Activated naive CD4-positive, alpha-beta T cell treated with anti-CD3 and anti-CD28 coated beads, Interleukin-2, amount 50 U/mL, for 72 hours (primary cell): ENCODE measurements at regions not wholly inside any gene's neighbourhood (a gene's known extent, or its start where the extent isn't known, plus 50 kb on each side); places are given as distances from the start of the nearest gene placed in this dataset.
"Not testable (repeated sequence)": the region's sequence is repeated elsewhere in the genome, so short reads cannot be mapped to it uniquely, and the experiment has no call there.

Experiments used
- ATAC-seq, 2 donors: fragments of 150-1000 bp; cut with Tn5 transposase; 2 replicates each; pipeline ENCODE4 v1.10.0; 2021; ENCODE audit warnings: mild to moderate bottlenecking in 2 of 2, moderate library complexity in 2 of 2
- DNase-seq, 2 donors: peaks; one replicate each; pipeline ENCODE4 v3.0.0; 2021 to 2022; ENCODE audit warnings: low spot score in 2 of 2
- H3K27ac Mint-ChIP-seq, 2 donors: one replicate each; pipeline ENCODE4 v1.8.0; 2022; ENCODE audit warnings: mild to moderate bottlenecking in 2 of 2, mixed read lengths in 2 of 2
- H3K36me3 Mint-ChIP-seq, 2 donors: one replicate each; pipeline ENCODE4 v1.8.0; 2022; ENCODE audit warnings: mixed read lengths in 2 of 2
- H3K9me3 Mint-ChIP-seq, 2 donors: one replicate each; pipeline ENCODE4 v1.8.0; 2022; ENCODE audit warnings: mixed read lengths in 2 of 2

DNA sequence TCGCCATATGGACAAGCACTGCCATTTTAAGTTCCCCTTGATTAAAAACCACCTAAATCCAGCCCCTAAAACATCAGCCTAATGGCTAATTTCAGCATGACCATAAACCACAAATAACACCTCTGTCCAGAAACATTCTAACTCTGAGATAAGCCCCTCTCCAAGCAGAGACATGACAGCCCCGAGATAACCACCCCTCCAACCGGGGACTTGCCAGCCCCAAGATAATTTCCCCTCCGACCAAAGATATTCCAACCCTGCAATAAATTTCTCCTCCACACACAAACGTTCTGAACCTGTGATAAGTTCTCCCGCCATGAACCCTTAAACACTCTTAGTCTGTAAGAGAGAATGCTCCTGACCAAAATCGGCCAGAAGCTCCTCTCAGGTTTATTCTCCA is 586.8 kb downstream of the EDEM1 start:
- Mint-ChIP-seq H3K36me3 (no peaks in the 10 kb centered on the region), H3K27ac (no peak overlapping the region), H3K9me3 (peaks cover 0 to 7% of the 10 kb centered on the region in 2 donors)
- no peak for ATAC-seq
- DNase-seq = no peak

DNA sequence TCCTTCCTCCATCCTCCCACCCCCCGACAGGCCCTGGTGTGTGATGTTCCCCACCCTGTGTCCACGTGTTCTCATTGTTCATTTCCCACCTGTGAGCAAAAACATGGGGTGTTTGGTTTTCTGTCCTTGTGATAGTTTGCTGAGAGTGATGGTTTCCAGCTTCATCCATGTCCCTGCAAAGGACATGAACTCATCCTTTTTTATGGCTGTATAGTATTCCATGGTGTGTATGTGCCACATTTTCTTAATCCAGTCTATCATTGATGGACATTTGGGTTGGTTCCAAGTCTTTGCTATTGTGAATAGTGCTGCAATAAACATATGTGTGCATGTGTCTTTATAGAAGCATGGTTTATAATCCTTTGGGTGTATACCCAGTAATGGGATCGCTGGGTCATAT is 587.6 kb downstream of the EDEM1 start:
- not testable (repeated sequence) for H3K9me3 Mint-ChIP-seq, H3K36me3 Mint-ChIP-seq

DNA sequence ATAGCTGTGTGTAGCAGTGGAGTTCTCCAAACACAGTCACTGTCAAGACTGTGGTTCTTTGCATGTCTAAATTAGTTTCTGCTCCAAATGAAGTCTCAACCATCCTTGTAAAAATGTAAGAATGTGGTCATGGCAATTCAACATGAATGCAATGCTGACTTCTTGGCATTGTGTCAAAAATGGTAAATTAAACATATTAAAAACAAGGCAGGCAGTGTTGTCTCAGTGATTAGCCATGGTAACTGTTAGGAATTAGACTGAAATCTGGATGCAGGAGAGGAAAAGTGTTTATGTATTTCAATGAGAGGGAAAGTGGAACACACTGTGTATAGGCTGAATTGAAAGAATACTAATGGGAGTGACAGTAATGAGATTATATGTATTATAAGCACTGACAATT is 597.2 kb downstream of the EDEM1 start:
- no peaks in the 10 kb centered on the region for H3K36me3 Mint-ChIP-seq
- no peak overlapping the region for H3K27ac Mint-ChIP-seq
- DNase-seq (no peak), ATAC-seq (no peak)
- H3K9me3 Mint-ChIP-seq = peaks cover 0 to 4% of the 10 kb centered on the region in 2 donors

More for the DNA sequence above, 587.6 kb downstream of the EDEM1 start:
- not testable (repeated sequence) for H3K27ac Mint-ChIP-seq, DNase-seq, ATAC-seq

DNA sequence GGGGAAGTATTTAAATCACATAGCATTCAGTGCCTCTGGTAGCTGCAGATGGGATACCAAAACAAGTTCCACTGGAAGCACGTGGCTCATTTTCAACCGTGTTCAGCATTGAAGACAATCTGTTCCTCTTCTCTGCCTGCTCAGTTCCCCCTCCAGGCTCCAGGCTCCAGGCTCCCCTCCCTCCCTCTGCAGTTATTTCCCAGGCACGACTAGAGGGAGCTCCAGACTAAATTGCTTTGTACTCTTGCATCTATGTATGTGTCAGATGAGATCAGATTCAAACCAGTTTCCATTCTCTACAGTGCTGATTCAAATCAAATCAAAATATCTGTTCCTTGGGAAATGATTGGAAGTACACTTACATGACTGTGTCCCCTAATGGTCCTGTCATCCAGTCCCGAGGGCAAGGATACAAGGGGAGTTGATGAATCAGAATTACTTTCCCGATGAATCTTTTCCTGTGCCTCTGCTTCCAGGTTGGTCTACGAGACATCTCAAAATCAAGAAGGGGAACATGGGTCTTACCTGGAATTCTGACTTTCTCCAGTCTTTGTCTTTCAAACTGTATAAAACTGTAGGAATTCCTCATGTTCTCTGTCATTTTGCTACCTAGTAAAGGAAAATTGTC is 600.5 kb downstream of the EDEM1 start:
- ATAC-seq (no peak), DNase-seq (no peak)
- Mint-ChIP-seq H3K36me3 (no peaks in the 10 kb centered on the region), H3K27ac (no peak overlapping the region), H3K9me3 (peaks cover 0 to 3% of the 10 kb centered on the region in 2 donors)

DNA sequence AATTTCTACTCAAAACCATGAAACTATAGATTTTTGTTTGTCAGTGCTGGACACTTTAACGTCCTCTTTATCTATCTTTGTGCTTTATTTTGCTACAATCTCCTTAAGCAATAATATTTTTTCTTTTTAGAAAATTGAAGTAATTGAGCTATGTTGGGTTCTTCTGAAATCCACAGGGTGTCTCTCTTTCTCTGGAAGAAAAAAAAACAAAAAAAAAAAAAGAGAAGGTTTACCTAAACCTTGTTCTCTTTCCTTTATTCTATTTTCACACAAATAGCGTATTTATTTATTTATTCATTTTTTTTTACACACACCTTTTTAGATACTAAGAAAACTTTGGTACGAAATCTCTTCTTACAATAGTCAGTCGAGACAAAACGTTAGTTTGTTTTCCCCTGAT is 601.0 kb downstream of the EDEM1 start:
- Mint-ChIP-seq H3K36me3 (no peaks in the 10 kb centered on the region), H3K9me3 (no peaks in the 10 kb centered on the region), H3K27ac (no peak overlapping the region)
- DNase-seq (no peak), ATAC-seq (no peak)

DNA sequence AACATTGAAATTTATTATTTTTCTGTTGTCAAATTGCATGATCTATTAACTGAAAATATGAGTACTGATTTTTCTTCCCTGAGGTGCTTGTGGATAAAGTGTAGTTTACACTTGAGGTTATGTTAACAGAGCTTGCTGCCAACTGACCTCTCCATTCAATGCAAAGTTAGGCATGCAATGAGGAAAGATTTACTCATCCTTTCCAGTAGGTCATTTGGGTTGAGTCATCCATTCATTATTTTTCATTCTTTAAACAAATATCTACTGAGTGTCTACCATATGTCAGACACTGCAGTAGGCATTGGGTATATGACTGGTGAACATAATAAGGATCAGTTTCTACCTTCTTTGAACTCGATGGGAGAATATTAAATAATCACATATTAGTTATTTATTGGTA is 604.1 kb downstream of the EDEM1 start:
- H3K27ac Mint-ChIP-seq = no peak overlapping the region
- DNase-seq (no peak), ATAC-seq (no peak)
- H3K36me3 Mint-ChIP-seq = no peaks in the 10 kb centered on the region
- no peaks in the 10 kb centered on the region for H3K9me3 Mint-ChIP-seq

DNA sequence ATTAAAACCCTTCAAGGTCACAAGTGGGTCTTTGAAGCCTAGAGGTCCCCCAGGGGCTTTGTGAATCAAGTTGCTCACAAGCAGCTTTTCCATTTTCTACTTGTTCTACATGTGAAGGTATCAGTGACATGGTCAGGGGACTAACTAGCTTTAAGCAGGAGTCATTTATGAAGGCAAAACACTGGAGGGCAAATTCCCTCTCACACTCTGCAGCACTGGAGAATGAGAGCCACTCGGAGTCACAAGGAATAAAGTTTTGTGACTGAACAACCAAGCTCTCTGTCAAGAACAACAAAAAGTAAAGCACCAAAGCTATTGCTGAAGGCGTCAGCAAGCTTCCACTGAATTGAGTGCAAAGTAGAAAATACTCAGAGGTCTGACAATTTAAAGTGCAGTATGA is 609.0 kb downstream of the EDEM1 start:
- Mint-ChIP-seq H3K27ac (no peak overlapping the region), H3K9me3 (no peaks in the 10 kb centered on the region), H3K36me3 (no peaks in the 10 kb centered on the region)
- DNase-seq (no peak), ATAC-seq (no peak)

DNA sequence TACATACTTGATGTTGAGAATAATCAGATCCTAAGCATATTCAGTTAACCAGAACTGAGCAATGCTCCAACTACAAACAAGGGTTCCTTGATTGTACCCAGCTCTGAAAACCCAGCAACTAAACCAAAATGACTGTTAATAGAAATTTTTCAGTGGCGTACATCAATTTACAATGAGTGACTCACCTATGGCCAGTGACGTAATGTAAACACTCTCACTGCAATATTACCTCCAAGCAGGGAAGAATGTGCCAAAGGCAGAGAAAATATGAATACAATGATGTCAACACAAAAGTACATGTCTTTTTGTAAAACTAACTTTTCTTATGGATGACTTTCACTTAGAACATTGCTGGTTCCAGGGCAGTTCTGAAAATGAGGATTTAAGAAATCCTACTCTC is 611.3 kb downstream of the EDEM1 start:
- DNase-seq (no peak), ATAC-seq (no peak)
- H3K36me3 Mint-ChIP-seq = no peaks in the 10 kb centered on the region
- H3K27ac Mint-ChIP-seq = no peak overlapping the region
- H3K9me3 Mint-ChIP-seq = no peaks in the 10 kb centered on the region

DNA sequence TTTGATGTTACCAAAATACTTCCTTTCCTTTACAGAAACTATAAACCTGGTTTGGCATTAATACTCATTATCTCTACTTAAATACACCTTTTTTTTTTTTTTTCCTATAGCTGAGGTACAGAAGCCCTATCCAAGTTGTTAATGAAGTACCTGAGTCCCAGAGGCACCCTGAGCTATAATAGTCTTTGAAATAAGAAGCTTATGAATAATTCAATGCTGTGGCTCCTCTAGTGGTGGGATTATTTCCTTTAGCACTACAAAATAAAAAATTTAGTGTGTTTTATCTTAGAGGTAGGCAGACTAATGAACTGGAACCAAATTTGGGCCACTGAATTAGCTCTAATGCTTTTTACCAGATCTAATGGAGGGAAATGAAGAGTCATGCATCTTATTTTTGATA is 611.9 kb downstream of the EDEM1 start:
- DNase-seq (no peak), ATAC-seq (no peak)
- Mint-ChIP-seq H3K9me3 (no peaks in the 10 kb centered on the region), H3K36me3 (no peaks in the 10 kb centered on the region), H3K27ac (no peak overlapping the region)

DNA sequence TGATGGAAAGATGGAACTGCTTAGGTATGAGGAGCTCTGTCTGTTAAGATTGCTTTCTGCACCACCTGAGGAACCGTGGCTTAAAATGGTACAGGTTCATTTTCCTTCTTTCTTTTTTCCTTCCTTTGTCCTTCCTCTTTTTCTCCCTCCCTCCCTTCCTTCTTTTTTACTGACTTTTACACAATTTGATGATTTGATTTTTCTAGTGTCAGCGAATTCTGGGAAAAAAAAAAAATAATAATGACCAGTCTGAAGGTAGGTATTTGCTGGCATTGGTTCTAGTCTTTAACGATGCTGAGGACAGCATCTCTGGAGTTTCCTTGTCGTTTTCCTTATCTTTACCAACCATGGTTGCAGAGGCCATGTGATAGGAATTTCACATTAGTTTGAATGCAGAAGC is 613.5 kb downstream of the EDEM1 start:
- no peaks in the 10 kb centered on the region for H3K36me3 Mint-ChIP-seq
- no peak for ATAC-seq

DNA sequence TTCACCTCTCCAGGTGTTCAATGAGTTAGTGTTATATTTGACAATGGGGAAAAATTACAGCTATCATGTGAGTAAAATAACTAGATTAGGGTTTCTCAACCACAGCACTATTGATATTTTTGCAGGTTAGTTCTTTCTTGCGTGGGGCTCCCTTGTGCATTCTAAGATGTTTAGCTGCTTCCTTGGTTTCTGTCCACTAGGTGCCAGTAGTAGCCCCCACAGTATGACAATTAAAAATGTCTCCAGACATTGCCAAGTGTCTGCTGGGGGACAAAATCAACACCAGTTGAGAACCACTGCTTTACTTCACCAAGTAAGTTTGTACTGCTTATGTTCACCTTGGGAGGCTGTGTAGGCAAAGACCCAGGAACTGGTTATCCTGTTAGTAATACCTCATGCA is 618.7 kb downstream of the EDEM1 start:
- Mint-ChIP-seq H3K9me3 (no peaks in the 10 kb centered on the region), H3K36me3 (no peaks in the 10 kb centered on the region), H3K27ac (no peak overlapping the region)
- no peak for ATAC-seq
- DNase-seq = no peak

More for the DNA sequence above, 613.5 kb downstream of the EDEM1 start:
- Mint-ChIP-seq H3K9me3 (no peaks in the 10 kb centered on the region), H3K27ac (no peak overlapping the region)
- no peak for DNase-seq

DNA sequence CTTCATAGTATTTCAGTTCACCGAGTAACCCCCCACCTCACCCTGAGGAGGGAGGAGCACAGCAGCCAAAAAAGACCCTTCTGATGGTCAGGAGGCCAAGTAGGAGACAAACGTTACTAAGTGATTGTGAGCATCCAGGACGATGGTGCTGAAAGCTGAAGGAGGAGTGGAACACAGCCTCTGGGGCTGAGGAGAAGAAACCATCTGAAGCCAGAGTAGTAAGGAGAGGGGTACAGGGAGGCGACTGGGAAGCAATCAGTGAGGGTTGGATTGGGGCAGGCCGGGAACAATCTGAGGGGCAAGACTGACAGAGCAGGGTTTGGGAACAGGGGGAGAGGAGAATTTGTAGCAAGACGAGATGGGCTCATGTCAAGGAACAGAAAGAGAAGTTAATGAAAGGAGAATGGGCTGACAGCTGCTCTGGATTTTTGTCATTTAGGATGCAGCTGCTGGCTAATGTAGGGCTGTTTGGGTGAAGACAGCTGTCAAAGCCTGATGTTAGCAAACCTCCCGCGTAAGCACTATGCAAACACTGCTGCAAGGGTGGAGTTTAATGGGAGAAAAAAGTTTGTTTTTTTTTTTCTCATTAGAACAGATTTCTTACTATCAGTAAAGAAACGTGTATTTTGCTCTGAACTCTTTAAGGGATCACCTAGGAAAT is 622.2 kb downstream of the EDEM1 start:
- ATAC-seq = no peak
- no peaks in the 10 kb centered on the region for H3K9me3 Mint-ChIP-seq
- H3K27ac Mint-ChIP-seq = no peak overlapping the region
- DNase-seq = no peak
- no peaks in the 10 kb centered on the region for H3K36me3 Mint-ChIP-seq

DNA sequence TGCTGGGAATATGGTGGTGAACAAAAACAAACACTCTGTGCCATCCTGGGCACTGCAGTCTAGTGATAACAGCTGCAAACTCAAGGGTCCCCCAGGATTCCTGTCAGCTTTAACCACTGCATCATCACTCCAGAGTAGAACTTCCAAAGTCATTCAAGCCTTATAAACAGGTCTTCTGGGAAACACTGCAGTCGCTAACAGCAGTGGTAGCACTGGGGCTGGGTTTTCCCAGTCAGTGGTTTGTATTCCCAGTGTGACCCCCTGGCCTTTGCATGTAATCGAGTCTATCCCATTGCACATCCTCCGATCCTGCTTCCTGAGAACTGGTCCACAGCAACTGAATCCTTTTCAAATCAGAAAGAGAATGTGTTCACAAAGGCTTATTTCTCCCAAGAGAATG is 623.5 kb downstream of the EDEM1 start:
- ATAC-seq (no peak), DNase-seq (no peak)
- Mint-ChIP-seq H3K9me3 (no peaks in the 10 kb centered on the region), H3K36me3 (no peaks in the 10 kb centered on the region), H3K27ac (no peak overlapping the region)

DNA sequence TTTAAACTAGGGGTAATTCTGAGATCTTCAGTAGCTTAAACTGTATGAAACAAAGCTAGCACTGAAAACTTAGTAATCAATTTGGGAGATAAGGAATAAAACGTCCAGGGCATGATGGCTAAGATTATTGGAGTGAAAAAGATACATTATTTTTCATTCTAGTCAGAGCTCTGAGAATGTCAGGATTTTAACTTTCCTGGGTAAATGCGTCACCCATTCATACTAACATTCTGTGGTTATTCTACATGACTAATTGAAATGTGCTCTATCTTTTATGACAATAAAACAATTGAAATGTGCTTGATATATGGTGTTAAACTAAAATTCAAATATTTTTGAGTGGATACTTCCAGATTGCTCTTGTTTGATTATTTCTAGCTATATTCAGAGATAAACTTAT is 626.0 kb downstream of the EDEM1 start:
- ATAC-seq (no peak), DNase-seq (no peak)
- peaks cover 0 to 3% of the 10 kb centered on the region in 2 donors for H3K9me3 Mint-ChIP-seq
- no peak overlapping the region for H3K27ac Mint-ChIP-seq
- H3K36me3 Mint-ChIP-seq = no peaks in the 10 kb centered on the region

DNA sequence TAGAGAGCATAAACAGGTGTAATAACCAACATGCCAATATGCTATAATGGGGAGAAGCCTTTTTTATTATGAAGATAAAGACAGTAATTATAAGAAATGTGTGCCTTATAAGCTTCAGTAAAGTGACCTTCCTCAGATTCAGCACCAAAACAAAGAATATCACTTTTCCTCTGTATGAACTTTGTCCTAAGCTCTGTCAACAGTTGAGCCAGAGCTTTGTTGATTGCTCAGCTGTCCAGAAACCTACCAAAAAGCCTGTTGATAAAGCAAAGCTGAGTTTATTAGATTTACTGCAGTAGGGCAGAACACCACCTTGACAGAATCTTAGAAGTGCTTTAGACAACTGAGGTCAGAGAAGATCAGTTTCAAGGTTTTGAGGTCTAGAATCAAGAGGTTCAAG is 635.3 kb downstream of the EDEM1 start:
- H3K9me3 Mint-ChIP-seq = peaks cover 3% of the 10 kb centered on the region in 2 donors
- H3K36me3 Mint-ChIP-seq = no peaks in the 10 kb centered on the region
- H3K27ac Mint-ChIP-seq = no peak overlapping the region
- ATAC-seq (no peak), DNase-seq (no peak)

DNA sequence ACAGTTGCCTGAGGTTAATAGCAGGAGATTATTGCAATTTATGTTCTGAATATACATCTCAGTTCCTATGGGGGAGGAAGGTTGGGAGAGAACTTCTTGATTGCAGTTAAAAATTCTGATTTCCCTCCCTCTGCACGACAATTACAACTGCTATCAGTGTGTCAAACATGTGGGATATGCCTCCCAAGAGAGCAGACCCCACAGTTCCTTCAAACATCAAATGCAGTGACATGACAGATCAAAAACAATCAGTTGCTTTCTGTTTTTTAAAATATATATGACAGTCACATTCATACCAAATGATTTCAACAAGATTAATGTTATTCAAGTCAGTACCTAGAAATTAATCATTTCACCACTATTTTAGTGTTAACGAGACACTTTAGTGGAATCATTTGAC is 639.0 kb downstream of the EDEM1 start:
- no peak for DNase-seq
- no peaks in the 10 kb centered on the region for H3K36me3 Mint-ChIP-seq
- ATAC-seq = no peak
- H3K9me3 Mint-ChIP-seq = peaks cover 8 to 9% of the 10 kb centered on the region in 2 donors
- H3K27ac Mint-ChIP-seq = no peak overlapping the region

DNA sequence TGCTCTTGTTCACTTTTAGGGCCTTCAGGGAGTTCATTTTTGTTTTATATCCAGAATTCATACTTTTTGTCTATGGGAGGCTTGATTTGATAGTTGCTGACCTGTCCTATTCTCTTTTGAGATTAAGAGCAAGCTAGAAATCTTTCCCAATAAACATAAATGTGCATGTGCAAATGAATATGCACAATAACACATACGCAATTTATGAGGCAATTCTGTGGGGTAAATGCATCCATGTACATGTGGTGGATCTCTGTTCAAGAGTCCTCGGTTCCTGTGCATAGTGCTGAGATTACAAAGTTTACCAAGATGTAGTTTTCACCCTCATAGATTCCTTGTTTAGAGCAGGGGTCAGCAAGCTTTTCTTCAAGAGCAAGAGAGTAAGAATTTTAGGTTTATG is 640.7 kb downstream of the EDEM1 start:
- no peaks in the 10 kb centered on the region for H3K36me3 Mint-ChIP-seq
- peaks cover 11 to 17% of the 10 kb centered on the region in 2 donors for H3K9me3 Mint-ChIP-seq
- ATAC-seq (no peak), DNase-seq (no peak)
- H3K27ac Mint-ChIP-seq = no peak overlapping the region

DNA sequence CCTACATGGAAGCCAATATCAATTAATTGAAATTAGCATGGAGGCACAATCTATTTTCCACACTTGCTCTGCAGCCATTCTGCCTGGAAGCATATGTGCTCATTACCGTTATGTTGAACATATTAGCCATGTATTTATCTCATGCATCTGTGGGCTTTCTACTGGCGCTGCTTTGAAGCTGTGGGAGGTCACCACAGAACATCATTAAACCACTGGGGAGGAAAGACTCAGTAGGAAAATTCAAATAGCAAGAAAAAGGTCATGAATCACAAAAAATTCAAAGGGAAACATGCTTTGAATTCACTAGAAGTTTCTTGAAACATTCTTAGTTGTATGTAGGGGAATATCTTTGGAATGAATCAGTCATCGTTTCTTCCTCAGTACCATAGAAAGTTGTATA is 652.5 kb downstream of the EDEM1 start:
- peaks cover 5 to 13% of the 10 kb centered on the region in 2 donors for H3K9me3 Mint-ChIP-seq
- H3K27ac Mint-ChIP-seq = no peak overlapping the region
- ATAC-seq = no peak
- DNase-seq = no peak
- H3K36me3 Mint-ChIP-seq = no peaks in the 10 kb centered on the region
